GM18870 (cell line): ENCODE measurements at regions not wholly inside any gene's neighbourhood (a gene's known extent, or its start where the extent isn't known, plus 50 kb on each side); places are given as distances from the start of the nearest gene placed in this dataset.

Experiments
- ATAC-seq: cut with Tn5 transposase; IDR thresholded peaks from one replicate; pipeline ENCODE4 v1.9.1; 2021; ENCODE audit warnings: moderate library complexity; ENCODE audit not compliant: unreplicated experiment

GRCh38 chr4:137597752-137598430 is 65.6 kb upstream of the PCDH18 start:
- no peak for ATAC-seq

GRCh38 chr4:137587796-137588195 is 55.5 kb upstream of the PCDH18 start:
- no peak for ATAC-seq

GRCh38 chr4:137583671-137584070 is 51.4 kb upstream of the PCDH18 start:
- no peak for ATAC-seq
